PC-3 (cell line): ENCODE measurements at regions not wholly inside any gene's neighbourhood (a gene's known extent, or its start where the extent isn't known, plus 50 kb on each side); places are given as distances from the start of the nearest gene placed in this dataset.

Experiments used
- ATAC-seq: fragments of 200-7000 bp; cut with Tn5 transposase; 2 replicates; pipeline ENCODE4 v1.9.1; 2020; ENCODE audit warnings: mild to moderate bottlenecking, moderate library complexity
- BruUV-seq: library from RNA; stranded (reverse); fragments of 400-500 nt; replicated peaks from 2 replicates; lab custom pipeline; 2021; lab: Mats Ljungman, UMichigan
- CTCF ChIA-PET: fragments of 300-600 bp; sonication (Branson Sonifier 250); formaldehyde crosslinking; loops from one replicate; lab custom pipeline; 2022; ENCODE audit warnings: antibody characterized with exemption; lab: Charles Lee
- POLR2A ChIA-PET: fragments of 300-600 bp; sonication (Branson Sonifier 250); formaldehyde crosslinking; loops from one replicate; lab custom pipeline; 2022; ENCODE audit warnings: antibody characterized with exemption; ENCODE audit not compliant: unreplicated experiment; lab: Charles Lee
- DNase-seq: peaks from one replicate; pipeline ENCODE4 v3.0.0-alpha.2; 2015
- H2AFZ ChIP-seq: fragments of 300-600 bp; sonication (generic); 2 replicates; pipeline ENCODE4 v1.6.0; 2016; ENCODE audit warnings: antibody characterized with exemption, low read length
- H3F3A ChIP-seq: fragments of 300-600 bp; sonication (generic); one replicate; pipeline ENCODE4 v1.6.0; 2017; ENCODE audit warnings: antibody characterized with exemption, low read length, control low read depth, mild to moderate bottlenecking; ENCODE audit not compliant: unreplicated experiment
- H3K27ac ChIP-seq: fragments of 300-600 bp; sonication (generic); 2 replicates; pipeline ENCODE4 v1.5.1; 2016; ENCODE audit warnings: mild to moderate bottlenecking, low read length
- H3K27me3 ChIP-seq: fragments of 300-600 bp; sonication (generic); 2 replicates; pipeline ENCODE4 v1.6.1; 2016; ENCODE audit warnings: low read length, mixed read lengths
- H3K36me3 ChIP-seq: fragments of 300-600 bp; sonication (generic); 2 replicates; pipeline ENCODE4 v1.6.1; 2016; ENCODE audit warnings: low read depth, mixed run types, low read length, mixed read lengths
- H3K4me1 ChIP-seq: fragments of 300-600 bp; sonication (generic); 2 replicates; pipeline ENCODE4 v1.5.1; 2016; ENCODE audit warnings: low read length; ENCODE audit not compliant: insufficient read depth
- H3K4me2 ChIP-seq: fragments of 300-600 bp; sonication (generic); 2 replicates; pipeline ENCODE4 v1.6.0; 2016; ENCODE audit warnings: low read length
- H3K4me3 ChIP-seq: fragments of 300-600 bp; sonication (generic); 2 replicates; pipeline ENCODE4 v1.5.1; 2016; ENCODE audit warnings: mild to moderate bottlenecking, low read length, mixed read lengths
- H3K79me2 ChIP-seq: fragments of 300-600 bp; sonication (generic); 2 replicates; pipeline ENCODE4 v1.6.1; 2017; ENCODE audit warnings: low read length, mixed read lengths
- H3K9ac ChIP-seq: fragments of 300-600 bp; sonication (generic); 2 replicates; pipeline ENCODE4 v1.6.0; 2016; ENCODE audit warnings: mild to moderate bottlenecking, low read length
- H3K9me2 ChIP-seq: fragments of 300-600 bp; sonication (generic); replicated peaks from 2 replicates; pipeline ENCODE4 v1.6.1; 2016; ENCODE audit warnings: mixed run types, low read length, mixed read lengths
- H3K9me3 ChIP-seq: fragments of 300-600 bp; sonication (generic); 2 replicates; pipeline ENCODE4 v1.6.1; 2016; ENCODE audit warnings: low read length, mixed read lengths
- H4K20me1 ChIP-seq: fragments of 300-600 bp; sonication (generic); 2 replicates; pipeline ENCODE4 v1.6.1; 2016; ENCODE audit warnings: low read length, mixed read lengths
- CTCF ChIP-seq: fragments of 300-600 bp; sonication (generic); conservative IDR thresholded peaks from 2 replicates; pipeline ENCODE4 v1.5.1; 2017; ENCODE audit warnings: antibody characterized with exemption, low read depth, mild to moderate bottlenecking, low read length
- EZH2 ChIP-seq: fragments of 300-600 bp; sonication (generic); IDR thresholded peaks from one replicate; pipeline ENCODE4 v1.6.1; 2017; ENCODE audit warnings: antibody characterized with exemption, mild to moderate bottlenecking, low read length; ENCODE audit not compliant: unreplicated experiment
- EZH2phosphoT487 ChIP-seq: fragments of 300-600 bp; sonication (generic); IDR thresholded peaks from 2 replicates; pipeline ENCODE4 v1.6.1; 2018; ENCODE audit warnings: mild to moderate bottlenecking, antibody characterized with exemption, low read length, borderline replicate concordance
- intact Hi-C: fragments of 100-400 bp; cut with micrococcal nuclease; formaldehyde crosslinking; loops from 2 replicates; pipeline ENCODE4 v1.9.0; 2023

GRCh38 chr10:111486346-111486745, 409.5 kb downstream of the ADRA2A start:
- ATAC-seq, result no peak
- CTCF ChIA-PET, result no interaction called here
- no TSS peak for BruUV-seq

DNA sequence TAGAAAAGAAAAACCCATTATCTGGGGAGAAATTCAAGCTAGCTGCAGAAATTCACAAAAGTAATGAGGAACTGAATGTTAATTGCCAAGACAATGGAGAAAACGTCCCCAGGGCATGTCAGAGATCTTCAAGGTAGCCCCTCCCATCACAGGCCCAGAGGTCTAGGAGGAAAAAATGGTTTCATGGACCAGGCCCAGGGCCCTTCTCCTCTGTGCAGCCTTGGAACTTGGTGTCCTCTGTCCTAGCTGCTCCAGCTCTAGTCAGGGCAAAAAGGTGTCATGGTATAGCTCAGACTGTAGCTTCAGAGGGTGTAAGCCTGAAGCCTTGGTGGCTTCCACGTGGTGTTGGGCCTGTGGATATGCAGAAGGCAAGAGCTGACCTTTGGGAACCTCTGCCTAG, 411.8 kb downstream of the ADRA2A start:
- H3F3A ChIP-seq, result no peaks in the 10 kb centered on the region
- ChIA-PET POLR2A (no interaction called here), CTCF (no interaction called here)
- H2AFZ ChIP-seq, result no peak overlapping the region
- no peaks in the 10 kb centered on the region for H3K9me2 ChIP-seq
- H4K20me1 ChIP-seq, result no peaks in the 10 kb centered on the region
- no peaks in the 10 kb centered on the region for H3K36me3 ChIP-seq
- intact Hi-C loops, result no loop called here
- ATAC-seq, result no peak
- no peaks in the 10 kb centered on the region for H3K27me3 ChIP-seq
- H3K9me3 ChIP-seq, result no peaks in the 10 kb centered on the region
- no peak for DNase-seq
- no peaks in the 10 kb centered on the region for H3K79me2 ChIP-seq
- BruUV-seq, result no TSS peak
- H3K27ac ChIP-seq, result no peak overlapping the region
- H3K4me1 ChIP-seq, result no peaks in the 10 kb centered on the region
- H3K4me3 ChIP-seq, result no peak overlapping the region
- H3K9ac ChIP-seq, result no peak overlapping the region
- H3K4me2 ChIP-seq, result no peak overlapping the region
- TF ChIP-seq EZH2 (no peak), EZH2phosphoT487 (no peak), CTCF (no peak)

More at GRCh38 chr10:111486346-111486745, 409.5 kb downstream of the ADRA2A start:
- Histone ChIP-seq H3K36me3 (no peaks in the 10 kb centered on the region), H3K27me3 (no peaks in the 10 kb centered on the region), H3K79me2 (no peaks in the 10 kb centered on the region), H3K27ac (no peak overlapping the region), H2AFZ (no peak overlapping the region), H3F3A (no peaks in the 10 kb centered on the region), H3K4me2 (no peak overlapping the region), H3K4me1 (no peaks in the 10 kb centered on the region), H4K20me1 (no peaks in the 10 kb centered on the region), H3K4me3 (no peak overlapping the region), H3K9me2 (no peaks in the 10 kb centered on the region), H3K9me3 (no peaks in the 10 kb centered on the region), H3K9ac (no peak overlapping the region)
- intact Hi-C loops, result no loop called here
- no peak for DNase-seq
- POLR2A ChIA-PET, result no interaction called here
- TF ChIP-seq EZH2, result no peak
- TF ChIP-seq EZH2phosphoT487, result no peak
- no peak for TF ChIP-seq CTCF

- intact Hi-C loops, result no loop called here
- Histone ChIP-seq H3K9me3 (no peaks in the 10 kb centered on the region), H3K9me2 (no peaks in the 10 kb centered on the region), H3K36me3 (no peaks in the 10 kb centered on the region), H3K4me3 (no peak overlapping the region), H3K4me2 (no peak overlapping the region), H3K9ac (no peak overlapping the region), H3K79me2 (no peaks in the 10 kb centered on the region), H4K20me1 (no peaks in the 10 kb centered on the region), H3K27ac (no peak overlapping the region), H3K4me1 (no peaks in the 10 kb centered on the region), H3K27me3 (no peaks in the 10 kb centered on the region), H2AFZ (no peak overlapping the region), H3F3A (no peaks in the 10 kb centered on the region)
- TF ChIP-seq EZH2phosphoT487 (no peak), EZH2 (no peak), CTCF (no peak)
- ChIA-PET POLR2A (no interaction called here), CTCF (no interaction called here)
- no peak for ATAC-seq
- DNase-seq, result no peak
- BruUV-seq, result no TSS peak
Measured at GRCh38 chr10:111491154-111491553, 414.3 kb downstream of the ADRA2A start.
